Transverse colon (tissue), 3 donors: ENCODE measurements at regions not wholly inside any gene's neighbourhood (a gene's known extent, or its start where the extent isn't known, plus 50 kb on each side); places are given as distances from the start of the nearest gene placed in this dataset.

ENCODE experiments used
- EP300 ChIP-seq: sonication (generic); formaldehyde crosslinking; IDR thresholded peaks from one replicate; pipeline ENCODE4 v1.6.1; 2017; ENCODE audit warnings: antibody characterized with exemption, low read depth
- POLR2A ChIP-seq: fragments of 450-650 bp; IDR thresholded peaks from one replicate; pipeline ENCODE4 v1.6.1; 2016; ENCODE audit warnings: antibody characterized with exemption, mild to moderate bottlenecking, moderate library complexity
- TF ChIP-seq, protein P1 (sequence below), 5 experiments: fragments of 200-600 bp in 3 of 5; fragments of 450-650 bp in 2 of 5; sonication (generic) in 3 of 5; IDR thresholded peaks; 1 replicate in 2 of 5; 2 replicates in 3 of 5; pipeline ENCODE4 v1.5.1; 2016 to 2017; ENCODE audit warnings: antibody characterized with exemption in 5 of 5, inconsistent platforms in 3 of 5, mild to moderate bottlenecking in 2 of 5, moderate library complexity in 1 of 5

DNA sequence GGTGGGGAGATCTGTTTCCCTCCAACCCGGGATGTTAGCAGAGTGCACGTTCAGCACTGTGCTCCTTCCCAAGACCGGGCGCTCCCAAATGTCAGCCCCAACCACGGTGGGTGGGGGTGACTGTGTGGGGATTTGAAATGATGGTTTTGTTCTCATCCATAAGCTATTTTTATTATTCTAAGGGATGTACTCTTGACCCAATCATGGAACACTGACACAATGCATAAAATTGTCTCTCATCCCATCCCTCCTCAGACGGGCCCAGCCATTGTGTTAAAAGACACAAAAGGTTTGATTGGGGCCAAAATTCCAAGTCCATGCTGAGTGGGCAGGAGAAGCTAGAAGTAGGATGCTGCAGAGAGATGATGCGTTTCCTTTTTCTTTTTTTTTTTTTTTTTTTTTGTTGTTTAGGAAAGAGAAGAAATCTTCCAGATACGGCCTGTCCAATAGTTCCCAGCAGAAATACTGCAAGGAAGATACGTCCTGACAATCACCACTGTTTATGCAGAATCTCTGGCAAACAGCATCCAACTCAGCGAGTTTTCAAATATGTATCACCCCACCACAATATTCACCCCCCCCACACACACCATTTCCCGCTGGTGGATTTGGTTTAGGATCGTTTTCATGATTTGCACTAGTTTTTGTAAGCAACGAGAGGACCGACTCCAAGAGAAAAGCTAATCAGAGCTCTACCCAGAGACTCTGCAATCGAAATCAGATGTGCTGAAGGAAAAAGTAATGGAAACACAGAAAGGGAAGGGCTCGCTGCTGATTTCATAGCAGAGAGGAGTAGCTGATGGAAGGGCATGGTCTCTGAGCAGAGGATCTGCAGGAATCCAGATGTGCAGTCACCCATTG lies 163.5 kb upstream of the DYNLRB2 start:
- TF ChIP-seq, protein P1, sequence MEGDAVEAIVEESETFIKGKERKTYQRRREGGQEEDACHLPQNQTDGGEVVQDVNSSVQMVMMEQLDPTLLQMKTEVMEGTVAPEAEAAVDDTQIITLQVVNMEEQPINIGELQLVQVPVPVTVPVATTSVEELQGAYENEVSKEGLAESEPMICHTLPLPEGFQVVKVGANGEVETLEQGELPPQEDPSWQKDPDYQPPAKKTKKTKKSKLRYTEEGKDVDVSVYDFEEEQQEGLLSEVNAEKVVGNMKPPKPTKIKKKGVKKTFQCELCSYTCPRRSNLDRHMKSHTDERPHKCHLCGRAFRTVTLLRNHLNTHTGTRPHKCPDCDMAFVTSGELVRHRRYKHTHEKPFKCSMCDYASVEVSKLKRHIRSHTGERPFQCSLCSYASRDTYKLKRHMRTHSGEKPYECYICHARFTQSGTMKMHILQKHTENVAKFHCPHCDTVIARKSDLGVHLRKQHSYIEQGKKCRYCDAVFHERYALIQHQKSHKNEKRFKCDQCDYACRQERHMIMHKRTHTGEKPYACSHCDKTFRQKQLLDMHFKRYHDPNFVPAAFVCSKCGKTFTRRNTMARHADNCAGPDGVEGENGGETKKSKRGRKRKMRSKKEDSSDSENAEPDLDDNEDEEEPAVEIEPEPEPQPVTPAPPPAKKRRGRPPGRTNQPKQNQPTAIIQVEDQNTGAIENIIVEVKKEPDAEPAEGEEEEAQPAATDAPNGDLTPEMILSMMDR (IDR thresholded peaks at IDR 0.05), result no peak
- no peak for TF ChIP-seq POLR2A
- TF ChIP-seq EP300, result no peak
